OCI-LY7 (cell line): ENCODE measurements at regions not wholly inside any gene's neighbourhood (a gene's known extent, or its start where the extent isn't known, plus 50 kb on each side); places are given as distances from the start of the nearest gene placed in this dataset.

ENCODE experiments used
- CTCF ChIP-seq: fragments of 200-600 bp; sonication (generic); conservative IDR thresholded peaks from 2 replicates; pipeline ENCODE4 v1.5.1; 2014; ENCODE audit warnings: mild to moderate bottlenecking, antibody characterized with exemption, low read length, moderate library complexity, mixed read lengths
- EZH2phosphoT487 ChIP-seq: fragments of 200-600 bp; sonication (generic); IDR thresholded peaks from 2 replicates; pipeline ENCODE4 v1.6.1; 2018; ENCODE audit warnings: low read depth, borderline replicate concordance, mild to moderate bottlenecking, mixed run types, antibody characterized with exemption, low read length, moderate library complexity, mixed read lengths

- TF ChIP-seq CTCF (no peak), EZH2phosphoT487 (no peak)
These were observed 63.7 kb upstream of the SMAD6 start for GRCh38 chr15:66638377-66638776.
